SK-N-MC (cell line): ENCODE measurements at regions not wholly inside any gene's neighbourhood (a gene's known extent, or its start where the extent isn't known, plus 50 kb on each side); places are given as distances from the start of the nearest gene placed in this dataset.

Experiments used
- DNase-seq: peaks from one replicate; pipeline ENCODE4 v3.0.0-alpha.2; 2011; ENCODE audit warnings: low read depth, low spot score
- H3K27ac ChIP-seq: fragments of 200-600 bp; sonication (generic); 2 replicates; pipeline ENCODE4 v1.5.1; 2016; ENCODE audit warnings: mixed run types
- H3K36me3 ChIP-seq: fragments of 200-600 bp; sonication (generic); 2 replicates; pipeline ENCODE4 v1.6.1; 2017; ENCODE audit warnings: antibody characterized with exemption, low read length, mixed read lengths; ENCODE audit not compliant: insufficient read depth
- H3K4me3 ChIP-seq: fragments of 200-600 bp; sonication (generic); 2 replicates; pipeline ENCODE4 v1.5.1; 2016
- H3K9ac ChIP-seq: fragments of 200-600 bp; sonication (generic); 2 replicates; pipeline ENCODE4 v1.8.0; 2017; ENCODE audit warnings: mixed run types, mixed read lengths; ENCODE audit not compliant: insufficient read length
- H3K9me3 ChIP-seq: fragments of 200-600 bp; sonication (generic); 2 replicates; pipeline ENCODE4 v1.6.1; 2017; ENCODE audit warnings: low read depth, mild to moderate bottlenecking, antibody characterized with exemption, low read length, moderate library complexity, mixed read lengths
- EZH2 ChIP-seq: fragments of 200-600 bp; sonication (generic); IDR thresholded peaks from one replicate; pipeline ENCODE4 v1.6.1; 2017; ENCODE audit warnings: antibody characterized with exemption
- FOXP2 ChIP-seq: optimal IDR thresholded peaks from 2 replicates; pipeline ENCODE3; 2011; ENCODE audit warnings: mild to moderate bottlenecking, moderate library complexity; ENCODE audit not compliant: insufficient read depth; ENCODE audit errors: extremely low read length, control extremely low read depth
- POLR2AphosphoS5 ChIP-seq: IDR thresholded peaks from 2 replicates; pipeline ENCODE4 v1.6.1; 2012; ENCODE audit warnings: mild to moderate bottlenecking, low read depth, low read length, borderline replicate concordance

GRCh38 chr5:74140409-74140808 is 500.1 kb downstream of the ENC1 start:
- TF ChIP-seq FOXP2 (no peak), EZH2 (no peak), POLR2AphosphoS5 (no peak)

GRCh38 chr5:74139589-74139988 is 500.9 kb downstream of the ENC1 start:
- H3K27ac ChIP-seq, result no peak overlapping the region
- no peak overlapping the region for H3K4me3 ChIP-seq
- H3K9ac ChIP-seq, result no peak overlapping the region
- no peak for TF ChIP-seq POLR2AphosphoS5
- H3K36me3 ChIP-seq, result no peaks in the 10 kb centered on the region
- H3K9me3 ChIP-seq, result no peaks in the 10 kb centered on the region
- DNase-seq, result no peak

More at GRCh38 chr5:74140409-74140808, 500.1 kb downstream of the ENC1 start:
- H3K9ac ChIP-seq, result no peak overlapping the region
- H3K9me3 ChIP-seq, result no peaks in the 10 kb centered on the region
- no peak overlapping the region for H3K4me3 ChIP-seq
- DNase-seq, result no peak
- H3K27ac ChIP-seq, result no peak overlapping the region
- no peaks in the 10 kb centered on the region for H3K36me3 ChIP-seq

DNA sequence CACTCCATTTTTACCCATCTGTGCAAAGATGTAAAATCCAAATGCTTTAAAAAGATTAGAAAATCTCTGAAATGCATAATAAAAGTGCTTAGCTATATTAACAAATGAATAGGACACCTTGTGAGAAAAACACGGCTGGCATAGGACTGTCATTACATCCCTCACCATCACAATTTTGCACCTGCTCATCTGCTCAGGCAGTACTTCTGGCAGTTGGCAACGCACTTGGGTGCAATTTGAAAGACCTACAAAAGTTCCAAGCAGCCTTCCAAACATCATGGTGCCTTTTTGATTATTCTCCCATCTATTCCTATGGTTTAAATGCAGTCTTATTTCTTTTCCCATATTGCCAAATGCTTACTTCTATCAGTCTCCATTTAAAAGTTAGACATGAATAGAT is 501.8 kb downstream of the ENC1 start:
- no peaks in the 10 kb centered on the region for H3K36me3 ChIP-seq
- TF ChIP-seq FOXP2 (no peak), POLR2AphosphoS5 (no peak), EZH2 (no peak)
- DNase-seq, result no peak
- H3K4me3 ChIP-seq, result no peak overlapping the region
- H3K9me3 ChIP-seq, result no peaks in the 10 kb centered on the region
- no peak overlapping the region for H3K9ac ChIP-seq
- H3K27ac ChIP-seq, result no peak overlapping the region

DNA sequence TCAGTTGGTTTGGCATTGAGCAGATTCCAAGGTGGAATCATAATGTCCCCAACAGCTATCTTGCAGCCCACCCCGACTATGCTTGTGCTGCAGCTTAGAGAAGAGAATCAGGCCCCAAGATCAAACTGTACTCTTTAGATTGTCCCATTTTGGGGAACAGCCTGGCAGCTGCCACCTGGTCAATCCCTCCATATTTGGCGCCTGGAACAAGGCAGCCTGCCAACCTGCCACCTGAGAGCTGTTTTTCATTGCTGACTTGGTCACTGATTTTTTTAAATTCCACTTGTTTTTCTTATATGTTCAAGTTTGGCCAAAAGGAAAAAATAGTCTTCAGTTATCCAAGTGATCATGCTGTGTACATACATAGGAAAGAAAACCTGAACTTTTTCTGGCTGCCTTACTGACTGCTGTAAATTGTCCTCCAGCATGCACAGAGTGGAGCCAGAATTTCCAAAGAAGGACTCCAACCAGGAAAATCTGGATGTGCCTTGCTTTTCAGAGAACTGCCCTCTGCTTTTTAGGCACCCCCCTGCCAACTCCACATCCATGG is 504.2 kb downstream of the ENC1 start:
- TF ChIP-seq POLR2AphosphoS5 (no peak), EZH2 (no peak), FOXP2 (no peak)
- no peaks in the 10 kb centered on the region for H3K36me3 ChIP-seq
- H3K4me3 ChIP-seq, result no peak overlapping the region
- H3K9me3 ChIP-seq, result no peaks in the 10 kb centered on the region
- H3K9ac ChIP-seq, result no peak overlapping the region
- H3K27ac ChIP-seq, result no peak overlapping the region
- no peak for DNase-seq

DNA sequence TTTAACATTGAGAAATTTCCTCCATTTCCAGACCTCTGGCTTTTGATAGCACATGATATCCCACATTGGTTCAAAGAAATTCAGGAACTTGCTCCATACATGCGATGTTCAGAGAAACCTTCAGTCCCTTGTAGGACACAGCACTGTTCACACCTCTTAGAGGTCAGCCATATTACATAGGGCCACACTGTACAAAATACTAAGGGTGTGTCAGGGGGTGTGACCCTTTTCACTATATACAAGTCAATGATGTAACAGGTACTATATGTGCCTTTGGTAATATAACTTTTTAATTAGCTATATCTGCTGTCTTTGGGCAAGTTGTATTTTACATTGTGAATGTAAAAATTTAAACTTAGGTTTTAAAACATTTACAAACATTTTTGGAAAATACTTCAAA is 505.5 kb downstream of the ENC1 start:
- TF ChIP-seq EZH2, result no peak
- no peak for TF ChIP-seq FOXP2
- TF ChIP-seq POLR2AphosphoS5, result no peak
- Histone ChIP-seq H3K27ac (no peak overlapping the region), H3K4me3 (no peak overlapping the region), H3K36me3 (no peaks in the 10 kb centered on the region), H3K9me3 (no peaks in the 10 kb centered on the region), H3K9ac (no peak overlapping the region)
- no peak for DNase-seq

DNA sequence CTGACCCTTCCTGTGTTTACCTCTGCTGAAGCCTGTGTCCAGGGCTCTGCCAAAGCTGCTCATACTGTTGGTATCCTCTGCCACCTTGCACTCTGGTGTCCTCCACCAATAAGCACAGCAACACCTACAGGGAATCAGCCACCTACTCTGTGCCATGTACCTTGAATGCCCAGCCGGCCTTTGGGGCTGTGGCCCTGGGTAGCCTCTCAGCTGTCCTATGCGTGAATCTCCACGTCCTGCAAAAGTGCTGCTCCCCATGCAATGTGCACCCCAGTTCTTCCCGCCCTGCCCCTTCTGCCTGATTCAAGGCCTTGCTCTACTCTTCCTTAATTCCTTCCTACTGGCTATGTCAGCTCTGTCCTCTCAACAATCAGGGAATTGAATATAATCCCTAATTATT is 506.5 kb downstream of the ARHGEF28 start:
- no peaks in the 10 kb centered on the region for H3K36me3 ChIP-seq
- H3K4me3 ChIP-seq, result no peak overlapping the region
- TF ChIP-seq POLR2AphosphoS5, result no peak
- TF ChIP-seq EZH2, result no peak
- TF ChIP-seq FOXP2, result no peak
- no peak for DNase-seq
- no peak overlapping the region for H3K9ac ChIP-seq
- no peaks in the 10 kb centered on the region for H3K9me3 ChIP-seq
- no peak overlapping the region for H3K27ac ChIP-seq

GRCh38 chr5:74131250-74131649 is 505.3 kb downstream of the ARHGEF28 start:
- no peak overlapping the region for H3K27ac ChIP-seq
- no peak overlapping the region for H3K9ac ChIP-seq
- H3K36me3 ChIP-seq, result no peaks in the 10 kb centered on the region
- TF ChIP-seq EZH2 (no peak), POLR2AphosphoS5 (no peak), FOXP2 (no peak)
- DNase-seq, result no peak
- H3K4me3 ChIP-seq, result no peak overlapping the region
- no peaks in the 10 kb centered on the region for H3K9me3 ChIP-seq

GRCh38 chr5:74130155-74130897 is 504.3 kb downstream of the ARHGEF28 start:
- Histone ChIP-seq H3K9ac (no peak overlapping the region), H3K27ac (no peak overlapping the region), H3K36me3 (no peaks in the 10 kb centered on the region), H3K9me3 (no peaks in the 10 kb centered on the region), H3K4me3 (no peak overlapping the region)
- TF ChIP-seq FOXP2, result no peak
- TF ChIP-seq EZH2, result no peak
- TF ChIP-seq POLR2AphosphoS5, result no peak
- DNase-seq, result no peak
